Vagina (tissue), 2 donors: ENCODE measurements at regions not wholly inside any gene's neighbourhood (a gene's known extent, or its start where the extent isn't known, plus 50 kb on each side); places are given as distances from the start of the nearest gene placed in this dataset.
A peak's percentile ranks its signal among the peaks of the same experiment; 100 is the strongest.

Experiments used
- DNase-seq, 2 donors: peaks; one replicate each; pipeline ENCODE4 v3.0.0-alpha.2; 2017; ENCODE audit errors: extremely low spot score in 2 of 2
- H3K27ac ChIP-seq: fragments of 200-600 bp; sonication (generic); one replicate; pipeline ENCODE4 v1.5.1; 2019
- H3K27me3 ChIP-seq: fragments of 200-600 bp; sonication (generic); one replicate; pipeline ENCODE4 v1.5.1; 2019
- H3K36me3 ChIP-seq, 2 donors: fragments of 200-600 bp; sonication (generic); one replicate each; pipeline ENCODE4 v1.5.1; 2017 to 2019
- H3K4me1 ChIP-seq: fragments of 200-600 bp; sonication (generic); one replicate; pipeline ENCODE4 v1.5.1; 2019
- H3K4me3 ChIP-seq, 2 donors: fragments of 200-600 bp; sonication (generic); 1 replicate in 1 of 2; 2 replicates in 1 of 2; pipeline ENCODE4 v1.5.1; 2016 to 2019
- H3K9me3 ChIP-seq: fragments of 200-600 bp; sonication (generic); one replicate; pipeline ENCODE4 v1.5.1; 2019
- POLR2A ChIP-seq, 2 donors: fragments of 450-650 bp; IDR thresholded peaks; one replicate each; pipeline ENCODE4 v1.6.1; 2017; ENCODE audit warnings: antibody characterized with exemption in 2 of 2, mild to moderate bottlenecking in 2 of 2, moderate library complexity in 2 of 2
- POLR2AphosphoS5 ChIP-seq, 2 donors: sonication (generic); formaldehyde crosslinking; IDR thresholded peaks; one replicate each; pipeline ENCODE4 v1.9.0; 2017; ENCODE audit warnings: antibody characterized with exemption in 2 of 2, mild to moderate bottlenecking in 2 of 2, low read depth in 1 of 2; ENCODE audit not compliant: insufficient read depth in 1 of 2
- intact Hi-C: fragments of 100-400 bp; cut with DNase I; formaldehyde crosslinking; loops from one replicate; pipeline ENCODE4 v1.15.1; 2023
- TF ChIP-seq, protein P1 (sequence below), 3 experiments: fragments of 450-650 bp in 2 of 3; fragments of 200-600 bp in 1 of 3; sonication (generic) in 1 of 3; IDR thresholded peaks; one replicate each; pipeline ENCODE4 v1.5.1; 2017 to 2019; ENCODE audit warnings: antibody characterized with exemption in 3 of 3, mild to moderate bottlenecking in 2 of 3, moderate library complexity in 2 of 3

DNA sequence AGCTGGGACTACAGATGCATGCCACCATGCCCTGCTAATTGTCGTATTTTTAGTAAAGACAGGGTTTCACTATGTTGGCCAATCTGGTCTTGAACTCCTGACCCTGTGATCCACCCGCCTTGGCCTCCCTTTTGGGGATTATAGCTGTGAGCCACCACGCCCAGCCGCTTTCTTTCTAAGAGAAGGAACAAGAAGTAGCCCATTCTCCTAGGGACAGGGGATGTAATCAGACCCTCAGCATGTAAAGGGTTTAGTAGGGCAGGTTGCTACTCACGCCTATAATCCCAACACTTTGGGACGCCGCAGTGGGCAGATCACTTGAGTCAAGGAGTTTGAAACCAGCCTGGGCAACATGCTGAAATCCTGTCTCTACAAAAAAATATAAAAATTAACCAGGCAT is 189.7 kb downstream of the TOMM20 start:
- no peaks in the 10 kb centered on the region for H3K4me1 ChIP-seq
- intact Hi-C loops = no loop called here
- H3K27me3 ChIP-seq = no peaks in the 10 kb centered on the region
- H3K4me3 ChIP-seq = no peak overlapping the region
- H3K9me3 ChIP-seq = no peaks in the 10 kb centered on the region
- TF ChIP-seq, protein P1, sequence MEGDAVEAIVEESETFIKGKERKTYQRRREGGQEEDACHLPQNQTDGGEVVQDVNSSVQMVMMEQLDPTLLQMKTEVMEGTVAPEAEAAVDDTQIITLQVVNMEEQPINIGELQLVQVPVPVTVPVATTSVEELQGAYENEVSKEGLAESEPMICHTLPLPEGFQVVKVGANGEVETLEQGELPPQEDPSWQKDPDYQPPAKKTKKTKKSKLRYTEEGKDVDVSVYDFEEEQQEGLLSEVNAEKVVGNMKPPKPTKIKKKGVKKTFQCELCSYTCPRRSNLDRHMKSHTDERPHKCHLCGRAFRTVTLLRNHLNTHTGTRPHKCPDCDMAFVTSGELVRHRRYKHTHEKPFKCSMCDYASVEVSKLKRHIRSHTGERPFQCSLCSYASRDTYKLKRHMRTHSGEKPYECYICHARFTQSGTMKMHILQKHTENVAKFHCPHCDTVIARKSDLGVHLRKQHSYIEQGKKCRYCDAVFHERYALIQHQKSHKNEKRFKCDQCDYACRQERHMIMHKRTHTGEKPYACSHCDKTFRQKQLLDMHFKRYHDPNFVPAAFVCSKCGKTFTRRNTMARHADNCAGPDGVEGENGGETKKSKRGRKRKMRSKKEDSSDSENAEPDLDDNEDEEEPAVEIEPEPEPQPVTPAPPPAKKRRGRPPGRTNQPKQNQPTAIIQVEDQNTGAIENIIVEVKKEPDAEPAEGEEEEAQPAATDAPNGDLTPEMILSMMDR (IDR thresholded peaks at IDR 0.05) = no peak
- TF ChIP-seq POLR2AphosphoS5 (IDR thresholded peaks at IDR 0.05; ENCODE audit: insufficient read depth in 1 of 2, low read depth in 1 of 2) = no peak
- TF ChIP-seq POLR2A (IDR thresholded peaks at IDR 0.05) = no peak
- no peak overlapping the region for H3K27ac ChIP-seq
- H3K36me3 ChIP-seq = no peaks in the 10 kb centered on the region
- DNase-seq = peak in 1 of 2 donors; percentile 70

DNA sequence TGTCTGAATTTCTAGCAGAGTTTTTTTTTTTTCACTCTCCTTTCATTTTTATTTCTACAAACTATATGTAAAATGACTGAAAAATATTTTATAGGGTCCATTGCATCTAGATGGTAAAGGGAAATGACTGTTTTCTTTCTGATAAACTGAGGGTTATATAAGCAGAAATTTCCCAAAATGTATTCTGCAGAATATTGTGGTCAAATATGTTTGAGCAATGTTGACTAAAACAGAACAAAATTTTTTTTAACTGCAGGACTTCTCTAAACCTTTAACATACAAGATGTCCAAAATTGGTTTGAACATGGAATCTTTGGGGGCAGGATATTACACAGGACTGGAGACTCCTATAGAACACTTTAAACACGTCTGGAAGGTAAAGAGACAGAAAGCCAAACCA is 190.5 kb downstream of the TOMM20 start:
- Histone ChIP-seq H3K36me3 (no peaks in the 10 kb centered on the region), H3K4me3 (no peak overlapping the region), H3K4me1 (peaks cover 6% of the 10 kb centered on the region), H3K27me3 (no peaks in the 10 kb centered on the region), H3K27ac (no peak overlapping the region), H3K9me3 (no peaks in the 10 kb centered on the region)
- DNase-seq = no peak
- TF ChIP-seq POLR2AphosphoS5 (IDR thresholded peaks at IDR 0.05; ENCODE audit: insufficient read depth in 1 of 2, low read depth in 1 of 2) (no peak), POLR2A (IDR thresholded peaks at IDR 0.05) (no peak)
- TF ChIP-seq, protein P1 (IDR thresholded peaks at IDR 0.05) = no peak
- intact Hi-C loops = no loop called here

DNA sequence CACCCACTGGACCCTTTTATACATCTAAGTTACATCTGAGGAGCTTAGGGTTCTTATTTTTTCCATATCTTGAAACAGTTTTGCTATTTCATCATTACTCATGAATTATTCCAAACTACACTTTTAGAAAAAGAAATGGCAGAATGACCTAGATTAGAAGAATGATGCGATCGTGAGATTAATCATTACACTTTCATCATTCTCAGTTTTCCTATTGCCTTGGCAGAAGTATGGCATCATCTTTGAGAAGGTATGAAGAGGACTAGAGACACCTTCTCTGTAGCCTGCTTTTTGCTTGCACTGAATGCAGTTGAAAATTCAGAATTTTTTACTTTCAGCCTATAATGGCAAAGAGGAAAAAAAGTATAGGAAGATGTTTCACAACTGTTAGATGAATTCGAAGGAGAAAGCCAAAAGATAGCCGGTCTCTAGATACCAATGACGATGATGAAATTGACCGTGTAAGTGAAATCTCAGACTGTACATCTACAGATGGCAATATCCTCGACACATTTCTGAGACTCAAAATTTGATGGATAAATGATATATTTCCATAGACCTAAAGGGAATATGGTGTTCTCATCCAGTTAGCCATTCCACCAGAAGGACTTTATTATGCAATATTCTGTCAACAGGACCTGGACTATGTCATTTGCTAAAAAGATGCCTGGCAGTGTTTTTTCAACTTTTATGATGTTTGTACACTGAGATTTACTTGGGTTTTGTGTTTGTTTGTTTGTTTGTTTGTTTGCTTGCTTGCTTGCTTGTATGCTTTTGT is 191.8 kb downstream of the TOMM20 start:
- H3K27ac ChIP-seq = no peak overlapping the region
- intact Hi-C loops = no loop called here
- no peaks in the 10 kb centered on the region for H3K9me3 ChIP-seq
- TF ChIP-seq POLR2A (IDR thresholded peaks at IDR 0.05) (no peak), POLR2AphosphoS5 (IDR thresholded peaks at IDR 0.05; ENCODE audit: insufficient read depth in 1 of 2, low read depth in 1 of 2) (no peak)
- TF ChIP-seq, protein P1 (IDR thresholded peaks at IDR 0.05) = no peak
- no peaks in the 10 kb centered on the region for H3K27me3 ChIP-seq
- H3K4me1 ChIP-seq = peaks cover 11% of the 10 kb centered on the region
- DNase-seq = no peak
- no peaks in the 10 kb centered on the region for H3K36me3 ChIP-seq
- no peak overlapping the region for H3K4me3 ChIP-seq

DNA sequence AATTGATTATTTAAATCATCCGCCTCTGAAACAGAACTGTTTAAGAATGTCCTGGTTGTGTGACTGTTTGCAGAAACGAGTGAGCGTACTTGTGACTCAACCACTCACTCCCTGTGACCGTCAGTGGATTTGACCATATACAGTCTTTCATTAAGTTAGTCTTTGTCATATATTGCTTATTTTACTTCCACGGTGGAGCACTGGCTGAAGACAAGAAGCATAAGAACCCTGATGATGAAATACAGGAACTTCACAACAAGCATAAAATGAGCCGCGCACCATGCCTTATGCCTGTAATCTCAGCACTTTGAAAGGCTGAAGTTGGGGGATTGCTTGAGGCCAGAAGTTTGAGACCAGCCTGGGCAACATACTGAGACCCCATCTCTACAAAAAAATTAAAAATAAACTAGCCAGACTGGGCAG is 194.0 kb downstream of the TOMM20 start:
- intact Hi-C loops = no loop called here
- peak in 1 of 2 donors; percentile 74 for DNase-seq
- Histone ChIP-seq H3K36me3 (no peaks in the 10 kb centered on the region), H3K27me3 (no peaks in the 10 kb centered on the region), H3K9me3 (no peaks in the 10 kb centered on the region), H3K4me1 (peaks cover 11% of the 10 kb centered on the region), H3K4me3 (no peak overlapping the region), H3K27ac (no peak overlapping the region)
- no peak for TF ChIP-seq POLR2A (IDR thresholded peaks at IDR 0.05)
- no peak for TF ChIP-seq POLR2AphosphoS5 (IDR thresholded peaks at IDR 0.05; ENCODE audit: insufficient read depth in 1 of 2, low read depth in 1 of 2)
- TF ChIP-seq, protein P1 (IDR thresholded peaks at IDR 0.05) = no peak

DNA sequence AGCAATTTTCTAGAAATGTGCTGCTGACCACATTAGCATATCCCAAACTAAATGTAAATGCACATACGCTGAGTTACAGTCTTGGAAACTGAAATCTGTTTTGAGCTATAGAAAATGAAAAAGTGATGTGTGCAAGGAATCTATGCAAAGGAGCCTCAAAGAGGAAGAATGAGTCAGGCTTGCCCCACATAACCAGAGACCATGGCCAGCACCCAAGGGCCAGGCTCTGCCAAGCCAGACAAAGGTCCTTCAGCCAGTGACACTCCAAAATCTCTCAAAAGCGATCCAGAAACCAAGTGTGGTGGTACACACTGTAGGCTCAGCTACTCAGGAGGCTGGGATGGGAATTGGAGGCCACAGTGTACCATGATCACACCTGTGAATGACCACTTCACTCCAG is 195.2 kb downstream of the TOMM20 start:
- Histone ChIP-seq H3K9me3 (no peaks in the 10 kb centered on the region), H3K27ac (no peak overlapping the region), H3K4me1 (peaks cover 11% of the 10 kb centered on the region), H3K27me3 (no peaks in the 10 kb centered on the region), H3K36me3 (no peaks in the 10 kb centered on the region), H3K4me3 (no peak overlapping the region)
- intact Hi-C loops = no loop called here
- TF ChIP-seq, protein P1 (IDR thresholded peaks at IDR 0.05) = no peak
- TF ChIP-seq POLR2AphosphoS5 (IDR thresholded peaks at IDR 0.05; ENCODE audit: insufficient read depth in 1 of 2, low read depth in 1 of 2) = no peak
- no peak for TF ChIP-seq POLR2A (IDR thresholded peaks at IDR 0.05)
- DNase-seq = peak in 1 of 2 donors; percentile 49
